GM19238 (cell line): ENCODE measurements at regions not wholly inside any gene's neighbourhood (a gene's known extent, or its start where the extent isn't known, plus 50 kb on each side); places are given as distances from the start of the nearest gene placed in this dataset.

Experiments
- DNase-seq: peaks from one replicate; pipeline ENCODE4 v3.0.0; 2011; ENCODE audit warnings: low spot score; ENCODE audit not compliant: insufficient read length

DNA sequence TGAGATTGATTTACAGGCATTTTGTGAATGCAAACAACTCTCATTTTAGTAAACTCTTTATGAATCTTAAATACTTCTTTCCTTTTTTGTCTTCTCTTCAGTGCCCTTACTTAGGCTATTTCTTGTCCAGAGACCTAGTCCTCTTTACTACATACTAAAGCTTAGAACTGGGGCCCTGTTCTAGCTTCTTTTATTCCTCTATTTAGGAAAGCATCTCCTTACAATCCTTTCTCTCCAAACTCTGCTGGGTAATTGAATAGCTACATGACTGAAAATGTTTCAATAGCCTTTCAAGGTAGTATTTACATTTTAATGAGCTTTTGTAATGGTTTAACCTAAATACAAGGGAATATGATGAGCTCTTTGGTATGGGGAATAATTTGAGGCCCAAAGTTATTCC lies 1701.5 kb upstream of the TENM3 start:
- DNase-seq: no peak

DNA sequence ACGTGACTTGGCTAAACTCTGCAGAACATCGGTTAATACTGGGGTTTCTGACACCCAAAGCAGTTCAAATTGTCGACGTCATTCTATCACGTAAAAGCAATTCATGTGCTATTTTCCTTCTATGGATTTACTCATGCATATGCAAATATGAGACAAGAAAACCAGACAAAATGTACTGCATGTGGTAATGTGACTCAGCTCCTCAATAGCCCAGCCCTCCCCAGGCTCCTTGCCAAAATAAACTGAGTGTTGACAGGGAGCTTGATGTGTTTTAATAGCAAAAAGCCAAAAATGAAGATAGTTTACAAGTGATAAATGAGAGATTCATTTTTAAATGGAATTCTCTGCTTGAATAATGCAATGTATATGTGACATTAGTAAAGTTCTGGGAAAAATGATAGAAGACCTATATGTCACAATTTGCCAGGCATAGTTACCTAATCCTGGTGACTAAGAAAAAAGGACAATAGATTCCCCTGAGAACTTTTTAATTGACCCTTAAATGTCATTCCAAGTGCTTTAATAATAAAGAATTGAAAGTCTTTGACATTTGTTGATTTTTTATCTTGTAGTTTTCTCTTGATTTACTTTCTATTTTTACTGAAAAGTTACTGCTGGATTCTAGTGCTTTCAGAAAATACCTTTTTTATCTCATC lies 1700.6 kb upstream of the TENM3 start:
- no peak for DNase-seq

DNA sequence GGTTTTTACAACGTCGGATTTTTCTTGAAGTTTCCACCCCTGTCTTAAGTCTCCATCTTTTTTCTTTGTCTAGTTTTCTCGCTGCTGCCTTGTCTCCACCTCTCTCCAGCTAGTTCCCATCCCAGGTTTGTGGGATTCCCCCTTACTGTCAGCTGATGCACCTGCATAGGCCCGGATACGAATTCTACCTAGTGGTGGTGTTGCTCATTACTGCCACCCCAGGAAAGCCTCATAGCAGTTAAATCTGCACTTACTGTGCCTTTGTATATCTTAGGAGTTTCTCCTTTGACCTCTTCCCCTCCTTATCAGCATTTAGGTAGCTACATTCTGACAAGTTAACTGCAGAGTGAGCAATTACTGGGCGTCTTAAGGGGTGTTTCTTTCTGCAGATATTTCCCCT lies 1693.1 kb upstream of the TENM3 start:
- DNase-seq: no peak

DNA sequence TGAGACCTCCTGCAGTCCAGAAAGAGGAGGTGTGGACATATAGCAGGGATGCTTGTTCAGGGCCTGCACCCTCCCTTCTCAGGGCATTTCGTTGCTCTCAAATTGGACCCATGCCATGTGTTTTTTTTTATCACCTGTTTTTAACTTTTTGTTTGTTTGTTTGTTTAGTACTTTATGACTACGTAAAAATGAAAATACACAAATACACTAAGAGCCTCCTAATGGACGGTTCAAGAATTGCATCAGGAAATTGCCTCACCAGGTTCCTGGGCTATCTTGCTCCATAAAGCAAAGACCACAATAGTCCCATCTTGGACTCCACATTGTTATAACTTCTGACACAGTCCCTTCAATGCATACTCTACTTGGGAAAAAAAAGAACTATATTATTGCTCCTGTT lies 1685.9 kb upstream of the TENM3 start:
- DNase-seq: no peak

DNA sequence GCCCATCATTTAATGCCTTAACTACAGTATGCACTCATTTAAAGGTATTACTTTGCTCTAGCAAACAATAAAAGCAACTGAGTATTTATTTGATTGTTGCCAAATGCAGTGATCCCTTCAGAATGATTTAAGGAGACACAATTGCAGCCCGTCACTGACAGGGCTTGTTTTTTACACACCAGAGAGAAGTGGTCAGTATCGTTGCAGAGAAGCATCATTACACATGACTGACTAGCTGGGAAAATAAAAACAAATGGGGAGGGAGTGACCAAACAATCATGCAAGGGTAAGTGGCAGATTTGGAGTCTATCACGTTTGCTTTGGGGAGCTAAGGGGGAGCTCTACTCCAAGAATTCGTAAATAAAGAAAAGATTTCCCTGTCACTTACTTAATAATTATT lies 1685.3 kb upstream of the TENM3 start:
- DNase-seq: no peak

DNA sequence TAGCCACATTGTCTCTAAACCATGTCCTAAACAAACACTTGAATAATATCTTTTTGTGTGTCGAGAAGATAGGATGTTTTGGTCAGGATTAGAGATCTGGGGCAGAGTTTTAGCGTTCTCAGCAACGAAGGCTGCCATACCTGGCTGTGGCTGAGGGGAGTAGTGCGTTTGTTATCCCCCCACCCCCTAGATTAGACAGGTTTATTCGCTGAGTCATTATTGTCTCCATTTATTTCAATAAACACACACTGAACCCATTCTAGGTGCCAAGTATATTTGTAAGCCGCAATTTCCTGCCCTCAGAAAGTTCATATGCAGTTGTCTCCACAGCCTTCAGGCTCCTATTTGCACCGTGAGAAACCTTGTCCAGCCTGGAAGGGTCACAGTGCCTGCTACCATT lies 1684.8 kb upstream of the TENM3 start:
- no peak for DNase-seq

DNA sequence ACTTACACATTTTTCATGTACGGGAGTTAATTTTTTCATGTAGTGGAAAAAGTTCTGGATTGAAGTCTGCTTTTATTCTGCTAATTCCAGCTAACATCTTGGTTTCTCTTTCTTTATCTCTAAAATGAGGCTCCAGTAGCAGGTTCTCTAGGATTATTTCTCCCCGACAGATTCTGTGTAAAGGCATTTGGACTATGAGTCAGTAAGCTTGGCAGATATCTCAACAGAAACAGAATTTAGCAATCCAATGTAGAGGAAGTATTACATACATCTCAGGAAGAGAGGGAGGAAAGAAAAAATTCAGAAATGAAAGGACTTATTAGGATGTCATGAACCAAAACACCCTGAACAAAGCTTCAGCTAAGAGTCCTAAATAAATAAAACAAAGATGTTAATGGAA lies 1682.3 kb upstream of the TENM3 start:
- no peak for DNase-seq

DNA sequence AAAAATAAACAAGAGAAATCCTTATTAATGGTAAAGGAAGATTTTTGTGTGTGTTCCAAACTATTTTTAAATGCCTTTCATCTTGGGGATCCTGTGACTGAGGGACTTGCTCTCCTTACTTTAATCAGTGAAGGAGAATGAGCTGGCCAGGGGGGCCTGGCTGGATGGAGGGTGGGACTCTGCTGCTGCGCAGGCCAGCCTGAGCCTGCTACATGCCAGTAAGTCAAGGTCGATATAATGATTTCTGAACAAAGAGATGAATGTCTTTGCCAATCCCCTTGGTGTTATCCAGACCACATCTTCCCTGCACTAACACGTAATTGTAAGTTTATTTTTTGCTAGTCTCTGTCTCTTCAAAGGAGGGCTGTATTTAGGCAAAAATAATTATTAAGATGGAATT lies 1679.2 kb upstream of the TENM3 start:
- DNase-seq: no peak

DNA sequence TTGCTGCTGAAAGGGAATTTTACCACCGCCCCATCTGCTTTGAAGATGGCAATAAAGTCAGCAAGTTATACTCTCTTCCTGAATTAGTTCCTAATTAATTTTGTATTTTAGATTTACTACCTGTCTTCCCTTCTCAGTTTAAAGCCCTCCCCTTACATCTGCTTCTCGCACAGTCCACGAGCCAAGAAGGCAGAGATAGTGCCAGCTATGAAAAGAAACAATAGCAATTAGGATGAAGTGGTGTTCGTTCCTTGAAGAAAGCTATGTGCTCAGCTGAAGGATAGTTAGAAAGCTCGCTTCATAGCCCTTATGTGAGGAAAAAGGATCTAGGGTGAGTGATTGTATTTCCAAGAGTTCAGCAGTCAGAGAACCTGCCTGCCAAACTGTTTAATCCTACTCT lies 1678.8 kb upstream of the TENM3 start:
- DNase-seq: no peak

DNA sequence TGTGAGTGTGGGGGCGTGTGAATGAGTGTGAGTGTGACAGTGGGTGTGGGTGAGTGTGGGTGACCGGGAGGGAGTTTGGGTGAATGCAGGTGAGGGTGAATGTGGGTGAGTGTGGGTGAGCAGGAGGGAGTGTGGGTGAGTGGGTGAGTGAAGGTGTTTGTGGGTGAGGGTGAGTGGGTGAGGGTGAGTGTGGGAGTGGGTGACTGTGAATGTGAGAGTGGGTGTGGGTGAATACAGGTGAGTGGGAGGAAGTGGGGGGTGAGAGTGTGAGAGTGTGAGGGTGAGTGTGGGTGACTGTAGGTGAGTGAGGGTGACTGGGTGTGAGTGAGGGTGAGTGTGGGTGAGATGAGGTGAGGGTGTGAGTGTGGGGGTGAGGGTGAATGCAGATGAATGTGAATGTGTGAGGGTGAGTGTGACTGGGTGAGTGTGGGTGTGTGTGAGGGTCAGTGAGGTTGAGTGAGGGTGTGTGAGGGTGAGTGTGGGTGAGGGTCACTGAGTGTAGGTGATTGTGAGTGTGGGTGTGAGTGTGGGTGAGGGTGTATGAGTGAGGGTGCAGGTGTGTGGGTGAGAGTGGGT lies 1677.3 kb upstream of the TENM3 start:
- DNase-seq: no peak

DNA sequence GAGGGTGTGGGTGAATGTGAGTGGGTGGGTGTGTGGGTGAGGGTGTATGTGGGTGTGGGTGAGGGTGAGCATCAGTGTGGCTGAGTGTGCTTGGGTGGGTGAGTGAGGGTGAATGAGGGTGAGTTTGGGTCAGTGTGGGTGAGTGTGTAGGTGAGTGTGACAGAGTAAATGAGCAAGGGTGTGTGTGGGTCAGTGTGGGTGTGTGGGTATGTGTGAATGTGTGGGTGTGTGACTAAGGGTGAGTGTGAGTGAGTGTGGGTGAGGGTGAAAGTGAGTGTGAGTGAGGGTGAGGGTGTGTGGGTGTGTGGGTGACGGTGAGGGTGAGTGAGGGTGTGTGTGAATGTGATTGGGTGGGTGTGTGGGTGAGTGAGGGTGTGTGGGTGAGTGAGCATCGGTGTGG lies 1676.7 kb upstream of the TENM3 start:
- no peak for DNase-seq

DNA sequence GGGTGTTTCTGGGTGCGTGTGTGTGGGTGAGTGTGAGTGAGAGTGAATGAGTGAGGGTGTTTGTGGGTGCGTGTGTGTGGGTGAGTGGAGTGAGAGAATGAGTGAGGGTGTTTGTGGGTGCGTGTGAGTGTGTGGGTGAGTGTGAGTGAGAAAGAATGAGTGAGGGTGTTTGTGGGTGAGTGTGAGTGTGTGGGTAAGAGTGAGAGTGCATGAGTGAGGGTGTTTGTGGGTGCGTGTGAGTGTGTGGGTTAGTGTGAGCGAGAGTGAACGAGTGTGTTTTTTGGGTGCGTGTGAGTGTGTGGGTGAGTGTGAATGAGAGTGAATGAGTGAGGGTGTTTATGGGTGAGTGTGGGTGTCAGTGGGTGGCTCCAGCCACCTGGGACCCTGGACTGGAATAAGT lies 1676.1 kb upstream of the TENM3 start:
- no peak for DNase-seq

DNA sequence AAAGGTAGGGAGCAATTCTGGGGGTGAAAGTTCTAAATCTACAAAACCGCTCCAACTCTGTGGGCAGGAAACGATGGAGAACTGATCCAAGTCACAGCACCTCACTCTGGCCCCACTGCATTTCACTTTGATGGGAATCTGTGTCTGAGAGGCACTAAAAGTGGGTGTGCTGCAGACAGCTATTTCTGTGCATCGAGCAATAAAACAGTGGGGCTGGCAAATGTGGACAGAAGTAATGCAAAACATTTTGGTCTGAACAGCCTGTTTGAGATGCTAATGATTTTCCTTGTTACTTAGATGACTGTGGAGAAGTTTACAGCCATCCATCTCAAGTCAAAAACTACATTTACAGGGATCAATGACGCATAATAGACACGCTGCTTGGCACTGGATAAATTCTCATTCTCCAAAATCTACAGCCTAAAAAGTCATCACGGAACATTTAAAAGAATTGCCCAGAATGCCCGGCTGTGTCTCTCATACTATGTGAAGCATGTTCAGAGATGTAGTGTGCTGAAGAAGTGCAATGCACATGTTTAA lies 1671.6 kb upstream of the TENM3 start:
- DNase-seq: no peak

DNA sequence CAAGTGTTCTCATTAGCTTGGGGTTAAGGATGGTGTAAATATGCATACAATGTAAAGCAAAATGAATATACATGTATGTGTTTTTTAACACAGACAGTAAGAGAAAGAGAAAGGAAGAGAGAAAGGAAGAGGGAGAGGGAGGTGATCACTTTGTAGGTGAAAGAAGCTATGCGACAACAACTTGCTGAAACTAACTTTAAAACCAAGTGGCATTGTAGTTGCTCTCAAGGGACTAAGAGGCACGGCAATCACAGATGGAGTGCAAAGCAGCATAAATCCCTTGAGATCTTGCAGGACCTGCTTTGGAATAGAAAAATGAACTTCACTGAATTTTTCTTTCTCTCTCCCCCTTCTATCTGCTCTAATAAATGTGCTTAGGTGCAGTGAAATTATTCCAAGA lies 1665.0 kb upstream of the TENM3 start:
- no peak for DNase-seq

DNA sequence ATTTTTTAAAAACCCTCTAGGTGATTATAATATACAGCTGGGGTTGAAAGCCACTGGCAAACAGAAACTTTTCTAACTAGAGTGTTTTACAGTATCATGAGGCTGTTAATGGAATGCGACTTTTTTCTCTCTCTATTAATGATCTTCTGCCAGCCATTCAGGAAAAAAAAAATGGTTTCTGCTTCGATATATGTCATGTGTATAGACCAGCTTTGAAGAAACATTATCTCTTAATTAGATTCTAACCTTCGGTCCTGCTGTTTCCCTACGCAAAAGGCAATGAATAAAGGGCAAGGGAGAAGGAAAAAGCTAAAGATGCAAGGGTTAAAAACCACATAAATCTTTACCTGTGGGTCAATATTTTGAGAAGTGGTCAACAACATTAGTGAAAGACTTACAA lies 1662.1 kb upstream of the TENM3 start:
- no peak for DNase-seq

DNA sequence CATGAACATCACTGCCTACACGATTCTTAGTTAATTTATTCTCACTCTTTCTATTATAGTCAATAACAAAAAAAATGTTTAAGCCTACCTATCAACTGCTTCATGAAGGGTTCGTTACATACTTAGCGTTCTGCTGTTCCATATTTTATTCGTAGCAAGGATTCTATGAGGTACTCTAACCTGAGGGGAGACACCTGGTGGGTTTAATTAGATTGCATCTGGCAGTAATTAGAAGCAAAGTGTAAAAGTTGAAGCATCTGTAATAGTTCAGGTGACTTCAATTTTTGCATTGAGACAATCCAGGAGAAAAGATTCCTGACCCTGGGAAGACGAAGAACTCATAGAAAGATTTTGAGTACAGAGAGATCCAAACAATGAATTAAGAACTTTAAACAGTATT lies 1655.8 kb upstream of the TENM3 start:
- no peak for DNase-seq

DNA sequence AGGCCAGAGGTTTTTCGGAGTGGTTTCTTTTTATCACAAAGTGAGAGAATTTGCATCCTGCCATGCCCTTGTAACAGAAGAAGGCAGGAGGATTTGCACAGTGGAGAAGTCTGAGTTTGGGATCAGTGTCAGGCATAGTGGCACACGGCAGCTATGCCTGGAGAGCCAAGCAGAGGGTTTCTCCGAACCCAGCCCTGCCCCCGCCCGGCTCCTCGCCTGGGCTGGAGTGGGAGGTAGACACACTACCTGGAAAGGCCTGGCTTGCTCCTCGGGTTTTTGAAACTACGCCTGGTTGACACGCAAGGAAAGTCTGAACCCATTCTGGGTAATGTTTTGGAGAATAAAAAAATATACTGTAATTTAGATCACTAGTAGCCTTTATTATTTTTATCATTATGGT lies 1653.6 kb upstream of the TENM3 start:
- DNase-seq: no peak

DNA sequence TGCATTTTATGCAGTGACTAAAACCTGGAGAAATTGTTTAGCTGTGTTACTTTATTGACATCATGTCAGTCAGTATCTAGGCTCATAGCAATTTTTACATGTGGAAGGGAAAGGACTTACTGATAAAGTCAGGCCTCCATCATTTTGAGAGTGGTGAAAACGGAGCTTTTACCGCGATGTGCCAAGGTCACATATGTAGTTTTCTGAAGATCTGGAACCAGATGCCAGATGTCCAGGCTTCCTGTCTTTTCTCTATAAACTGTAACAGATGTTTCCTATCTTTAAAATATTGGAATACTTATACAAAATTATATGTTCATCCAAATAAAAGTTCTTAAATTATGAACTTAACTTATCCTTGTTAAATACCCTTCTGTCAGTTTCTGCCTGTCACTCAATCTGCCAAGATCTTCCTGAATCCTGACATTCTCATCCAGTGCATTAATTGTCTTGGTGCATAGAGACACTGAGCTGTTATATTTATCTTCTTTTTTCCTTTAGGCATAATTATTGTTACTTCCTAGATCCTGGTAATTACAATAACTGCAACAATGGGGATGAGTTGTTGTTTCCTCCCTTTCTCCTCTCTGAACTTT lies 1646.2 kb upstream of the TENM3 start:
- DNase-seq: no peak

DNA sequence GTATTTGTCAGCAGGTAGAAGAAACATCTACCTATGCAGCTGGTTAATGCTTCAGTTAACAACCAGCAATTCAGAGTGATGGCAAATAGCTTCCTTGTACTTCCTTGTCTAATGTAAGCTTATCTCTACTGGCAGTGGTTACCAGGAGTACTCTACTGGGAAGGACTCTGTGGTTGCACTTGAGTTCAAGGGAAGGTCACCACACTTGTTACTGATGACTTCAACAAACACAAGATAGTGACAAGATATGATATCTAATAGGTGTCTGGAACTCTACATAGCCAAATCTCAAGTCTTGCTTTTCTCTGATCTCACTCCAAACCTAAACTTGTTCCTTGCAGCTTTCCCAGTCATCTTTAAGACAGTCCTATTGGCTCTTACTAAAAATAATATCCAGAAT lies 1644.9 kb upstream of the TENM3 start:
- no peak for DNase-seq

DNA sequence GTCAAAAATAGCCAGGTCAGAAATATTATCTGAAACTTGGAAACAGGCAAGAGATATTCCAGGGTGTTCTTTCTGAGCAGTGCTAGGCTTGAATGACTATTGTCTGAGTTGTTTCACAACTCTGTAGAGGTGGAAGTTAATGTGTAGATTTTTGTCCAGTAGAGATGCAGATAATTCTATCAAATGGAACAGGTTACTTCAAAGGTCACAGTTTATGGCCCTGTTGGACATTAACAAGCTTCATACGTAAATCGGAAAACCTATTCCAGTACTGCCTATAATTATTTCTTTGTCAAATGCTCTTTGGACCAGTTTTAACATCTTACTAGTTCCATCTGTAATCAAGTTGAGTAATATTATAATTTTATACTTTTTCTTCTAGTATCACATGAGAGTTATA lies 1639.4 kb upstream of the TENM3 start:
- no peak for DNase-seq

DNA sequence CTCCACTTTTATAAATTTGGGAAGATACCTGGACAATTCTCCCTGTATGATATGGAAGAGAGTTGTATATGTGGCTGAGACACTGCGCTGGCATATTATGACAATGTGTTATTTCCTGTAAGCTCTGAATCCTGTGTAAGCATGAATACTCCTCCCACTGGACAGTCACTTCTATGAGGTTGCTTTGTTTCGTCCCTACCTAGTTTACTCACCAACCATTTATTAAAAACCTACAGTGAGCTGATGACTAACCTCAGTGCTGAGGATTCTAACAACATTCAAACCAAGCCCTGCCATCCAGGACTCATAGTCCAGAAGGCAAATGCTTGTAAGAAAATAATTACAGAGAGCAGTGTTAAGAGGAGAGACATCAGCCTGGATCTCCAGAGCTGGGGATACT lies 1632.9 kb upstream of the TENM3 start:
- DNase-seq: no peak

DNA sequence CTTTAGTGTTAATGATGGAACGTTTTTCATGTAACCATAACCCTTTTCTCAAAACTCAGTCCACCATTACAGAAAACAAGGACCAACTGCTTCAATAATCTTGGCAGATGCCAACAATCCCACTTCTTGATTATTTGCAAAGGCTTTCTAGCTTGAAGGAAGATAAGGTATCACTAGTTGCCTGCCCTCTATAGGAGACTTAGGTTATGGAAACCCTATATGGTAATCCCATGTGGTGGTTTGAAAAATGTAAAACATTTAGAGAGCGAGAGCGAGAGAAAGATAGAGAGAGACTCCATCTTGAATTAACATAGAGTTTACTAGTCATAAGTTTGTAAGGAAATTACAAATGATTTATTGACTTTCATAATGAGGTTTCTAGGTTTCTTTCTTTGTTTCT lies 1627.5 kb upstream of the TENM3 start:
- DNase-seq: no peak

DNA sequence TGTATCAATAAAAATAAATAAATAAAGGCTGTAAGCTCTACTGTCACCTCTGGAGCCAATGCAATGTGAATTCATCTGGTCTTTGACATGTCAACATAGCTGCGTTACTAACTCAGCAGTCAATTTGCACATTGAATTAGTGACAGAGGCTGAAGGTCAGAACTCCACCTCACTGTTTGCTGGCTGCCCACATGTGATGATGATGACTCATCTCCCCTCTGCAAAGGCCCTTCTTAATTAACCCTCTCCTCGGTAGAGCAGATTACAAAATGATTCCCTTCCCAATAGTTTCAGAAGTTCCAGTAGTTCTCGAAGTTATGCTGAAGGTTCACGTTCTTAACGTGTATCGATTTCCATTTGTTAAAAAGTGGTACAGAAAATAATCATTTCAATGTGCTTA lies 1626.0 kb upstream of the TENM3 start:
- DNase-seq: no peak
